Naive thymus-derived CD4-positive, alpha-beta T cell (primary cell): ENCODE measurements at regions not wholly inside any gene's neighbourhood (a gene's known extent, or its start where the extent isn't known, plus 50 kb on each side); places are given as distances from the start of the nearest gene placed in this dataset.

Experiments
- ATAC-seq: fragments of 150-1000 bp; cut with Tn5 transposase; 2 replicates; pipeline ENCODE4 v1.10.0; 2021; ENCODE audit warnings: mild to moderate bottlenecking, moderate library complexity
- CTCF ChIA-PET: fragments of 350-600 bp; sonication (Branson Sonifier 250); formaldehyde crosslinking; loops from one replicate; lab custom pipeline; 2021; ENCODE audit warnings: antibody characterized with exemption; lab: Charles Lee
- POLR2A ChIA-PET: fragments of 350-600 bp; sonication (Branson Sonifier 250); formaldehyde crosslinking; loops from one replicate; lab custom pipeline; 2021; ENCODE audit warnings: antibody characterized with exemption, inconsistent platforms; lab: Charles Lee
- DNase-seq, 9 donors: peaks; one replicate each; pipeline versions ENCODE4 v3.0.0 to v3.0.0-alpha.2; 2020 to 2022; ENCODE audit warnings: mixed read lengths in 1 of 9
- H3K27ac ChIP-seq: one replicate; pipeline ENCODE4 v1.7.0; 2013; ENCODE audit warnings: mild to moderate bottlenecking, low read depth, low read length, moderate library complexity
- H3K27me3 ChIP-seq, 2 donors: one replicate each; pipeline ENCODE4 v1.7.0; 2013; ENCODE audit warnings: low read length in 2 of 2, mild to moderate bottlenecking in 2 of 2, moderate library complexity in 2 of 2; ENCODE audit not compliant: control insufficient read depth in 2 of 2, insufficient read depth in 2 of 2
- H3K36me3 ChIP-seq, 3 experiments: 1 replicate in 2 of 3; 2 replicates in 1 of 3; pipeline ENCODE4 v1.7.0; 2013; ENCODE audit warnings: low read length in 3 of 3, mild to moderate bottlenecking in 3 of 3, moderate library complexity in 1 of 3; ENCODE audit not compliant: insufficient read depth in 3 of 3, control insufficient read depth in 2 of 3
- H3K4me1 ChIP-seq, 2 donors: one replicate each; pipeline ENCODE4 v1.7.0; 2013; ENCODE audit warnings: low read length in 2 of 2, mild to moderate bottlenecking in 2 of 2, moderate library complexity in 1 of 2; ENCODE audit not compliant: control insufficient read depth in 2 of 2, insufficient read depth in 2 of 2
- H3K4me3 ChIP-seq: 2 replicates; pipeline ENCODE4 v1.7.0; 2013; ENCODE audit warnings: mild to moderate bottlenecking, low read length
- H3K9me3 ChIP-seq, 3 experiments: 1 replicate in 2 of 3; 2 replicates in 1 of 3; pipeline ENCODE4 v1.7.0; 2013; ENCODE audit warnings: low read length in 3 of 3; ENCODE audit not compliant: control insufficient read depth in 2 of 3
- H3K27ac Mint-ChIP-seq, 9 donors: one replicate each; pipeline ENCODE4 v1.8.0; 2020 to 2022; ENCODE audit warnings: mixed read lengths in 9 of 9, mild to moderate bottlenecking in 8 of 9, moderate library complexity in 5 of 9, inconsistent platforms in 2 of 9
- H3K27me3 Mint-ChIP-seq, 5 donors: one replicate each; pipeline ENCODE4 v1.8.0; 2021 to 2022; ENCODE audit warnings: mixed read lengths in 5 of 5, mild to moderate bottlenecking in 1 of 5
- H3K36me3 Mint-ChIP-seq, 5 donors: one replicate each; pipeline ENCODE4 v1.8.0; 2020 to 2022; ENCODE audit warnings: mixed read lengths in 5 of 5, mild to moderate bottlenecking in 3 of 5, inconsistent platforms in 1 of 5
- H3K4me1 Mint-ChIP-seq, 7 donors: one replicate each; pipeline ENCODE4 v1.8.0; 2020 to 2022; ENCODE audit warnings: mixed read lengths in 7 of 7, mild to moderate bottlenecking in 3 of 7, inconsistent platforms in 1 of 7
- H3K4me3 Mint-ChIP-seq, 10 donors: one replicate each; pipeline ENCODE4 v1.8.0; 2020 to 2022; ENCODE audit warnings: mild to moderate bottlenecking in 10 of 10, mixed read lengths in 10 of 10, moderate library complexity in 6 of 10, inconsistent platforms in 2 of 10
- H3K9me3 Mint-ChIP-seq, 11 donors: one replicate each; pipeline ENCODE4 v1.8.0; 2020 to 2022; ENCODE audit warnings: mixed read lengths in 11 of 11, mild to moderate bottlenecking in 4 of 11, inconsistent platforms in 1 of 11, moderate library complexity in 1 of 11
- intact Hi-C, 2 donors: fragments of 100-400 bp; cut with micrococcal nuclease; formaldehyde crosslinking; loops; one replicate each; pipeline ENCODE4 v1.15.1; 2023

GRCh38 chr6:145175470-145175869 is 559.9 kb downstream of the EPM2A start:
- H3K36me3 Mint-ChIP-seq, result no peaks in the 10 kb centered on the region
- ChIA-PET CTCF (no interaction called here), POLR2A (no interaction called here)

GRCh38 chr6:145178391-145178790 is 556.9 kb downstream of the EPM2A start:
- Mint-ChIP-seq H3K36me3 (no peaks in the 10 kb centered on the region), H3K27me3 (peaks cover 0 to 5% (median 0%) of the 10 kb centered on the region in 5 donors), H3K4me3 (no peak overlapping the region), H3K4me1 (no peaks in the 10 kb centered on the region), H3K27ac (no peak overlapping the region), H3K9me3 (peaks cover 0 to 31% (median 15%) of the 10 kb centered on the region in 11 donors)
- Histone ChIP-seq H3K9me3 (no peaks in the 10 kb centered on the region), H3K4me3 (no peak overlapping the region), H3K27ac (no peak overlapping the region), H3K4me1 (no peaks in the 10 kb centered on the region), H3K27me3 (no peaks in the 10 kb centered on the region), H3K36me3 (no peaks in the 10 kb centered on the region)
- DNase-seq (no peak), ATAC-seq (no peak)
- ChIA-PET POLR2A (no interaction called here), CTCF (no interaction called here)
- intact Hi-C loops, result no loop called here

More at GRCh38 chr6:145175470-145175869, 559.9 kb downstream of the EPM2A start:
- Mint-ChIP-seq H3K27me3 (peaks cover 0 to 17% (median 5%) of the 10 kb centered on the region in 5 donors), H3K9me3 (peaks cover 0 to 31% (median 15%) of the 10 kb centered on the region in 11 donors), H3K27ac (no peak overlapping the region), H3K4me3 (no peak overlapping the region), H3K4me1 (no peaks in the 10 kb centered on the region)
- Histone ChIP-seq H3K4me1 (no peaks in the 10 kb centered on the region), H3K36me3 (no peaks in the 10 kb centered on the region), H3K27me3 (no peaks in the 10 kb centered on the region), H3K4me3 (no peak overlapping the region), H3K27ac (no peak overlapping the region), H3K9me3 (no peaks in the 10 kb centered on the region)
- DNase-seq (no peak), ATAC-seq (no peak)
- intact Hi-C loops, result no loop called here

GRCh38 chr6:145187491-145188206 is 547.7 kb downstream of the EPM2A start:
- CTCF ChIA-PET, result no interaction called here
- H3K27me3 ChIP-seq, result no peaks in the 10 kb centered on the region

GRCh38 chr6:145189836-145190235 is 545.5 kb downstream of the EPM2A start:
- Histone ChIP-seq H3K4me1 (no peaks in the 10 kb centered on the region), H3K9me3 (no peaks in the 10 kb centered on the region), H3K4me3 (no peak overlapping the region), H3K27me3 (no peaks in the 10 kb centered on the region), H3K36me3 (no peaks in the 10 kb centered on the region), H3K27ac (no peak overlapping the region)
- Mint-ChIP-seq H3K36me3 (no peaks in the 10 kb centered on the region), H3K27me3 (peaks cover 0 to 3% (median 0%) of the 10 kb centered on the region in 5 donors), H3K27ac (no peak overlapping the region), H3K4me3 (no peak overlapping the region), H3K4me1 (no peaks in the 10 kb centered on the region), H3K9me3 (no peaks in the 10 kb centered on the region)
- DNase-seq, result no peak
- intact Hi-C loops, result no loop called here
- POLR2A ChIA-PET, result no interaction called here
- CTCF ChIA-PET, result no interaction called here
- ATAC-seq, result no peak

More at GRCh38 chr6:145187491-145188206, 547.7 kb downstream of the EPM2A start:
- Mint-ChIP-seq H3K27ac (no peak overlapping the region), H3K4me1 (no peaks in the 10 kb centered on the region), H3K9me3 (no peaks in the 10 kb centered on the region), H3K4me3 (no peak overlapping the region), H3K27me3 (peaks cover 0 to 3% (median 0%) of the 10 kb centered on the region in 5 donors), H3K36me3 (no peaks in the 10 kb centered on the region)
- Histone ChIP-seq H3K4me3 (no peak overlapping the region), H3K27ac (no peak overlapping the region), H3K36me3 (no peaks in the 10 kb centered on the region), H3K4me1 (no peaks in the 10 kb centered on the region), H3K9me3 (no peaks in the 10 kb centered on the region)
- no peak for ATAC-seq
- no peak for DNase-seq
- intact Hi-C loops, result no loop called here
- POLR2A ChIA-PET, result no interaction called here

GRCh38 chr6:145194389-145194788 is 540.9 kb downstream of the EPM2A start:
- ChIA-PET CTCF (interaction anchor here (0.6 kb wide), 1 partner anchor 146 kb away, joined by 3 read pairs; no protein-coding TSS in a partner anchor), POLR2A (no interaction called here)
- H3K4me1 ChIP-seq, result no peaks in the 10 kb centered on the region
- Mint-ChIP-seq H3K9me3 (no peaks in the 10 kb centered on the region), H3K27ac (no peak overlapping the region), H3K27me3 (peaks cover 0 to 5% (median 4%) of the 10 kb centered on the region in 5 donors), H3K4me1 (no peaks in the 10 kb centered on the region), H3K36me3 (no peaks in the 10 kb centered on the region), H3K4me3 (no peak overlapping the region)
- no peak overlapping the region for H3K27ac ChIP-seq
- intact Hi-C loops, result no loop called here
- ATAC-seq (no peak), DNase-seq (no peak)
- H3K4me3 ChIP-seq, result no peak overlapping the region
- no peaks in the 10 kb centered on the region for H3K36me3 ChIP-seq
- H3K9me3 ChIP-seq, result no peaks in the 10 kb centered on the region
- H3K27me3 ChIP-seq, result no peaks in the 10 kb centered on the region

GRCh38 chr6:145199961-145200360 is 535.4 kb downstream of the EPM2A start:
- ATAC-seq (no peak), DNase-seq (no peak)
- ChIA-PET POLR2A (no interaction called here), CTCF (no interaction called here)
- no peaks in the 10 kb centered on the region for H3K36me3 Mint-ChIP-seq
- H3K4me1 Mint-ChIP-seq, result no peaks in the 10 kb centered on the region
- Histone ChIP-seq H3K27ac (no peak overlapping the region), H3K9me3 (no peaks in the 10 kb centered on the region), H3K4me3 (no peak overlapping the region), H3K27me3 (no peaks in the 10 kb centered on the region), H3K4me1 (no peaks in the 10 kb centered on the region), H3K36me3 (no peaks in the 10 kb centered on the region)
- H3K27ac Mint-ChIP-seq, result no peak overlapping the region
- intact Hi-C loops, result loop anchor here in 1 of 2 donors (5.0 kb wide), 1 partner anchor 627 kb away; no protein-coding TSS in a partner anchor
- no peaks in the 10 kb centered on the region for H3K9me3 Mint-ChIP-seq
- H3K4me3 Mint-ChIP-seq, result no peak overlapping the region
- peaks cover 9 to 26% (median 14%) of the 10 kb centered on the region in 5 donors for H3K27me3 Mint-ChIP-seq

- Histone ChIP-seq H3K36me3 (no peaks in the 10 kb centered on the region), H3K4me3 (no peak overlapping the region), H3K9me3 (no peaks in the 10 kb centered on the region), H3K27ac (no peak overlapping the region), H3K27me3 (no peaks in the 10 kb centered on the region), H3K4me1 (no peaks in the 10 kb centered on the region)
- DNase-seq (no peak), ATAC-seq (no peak)
- no peak overlapping the region for H3K4me3 Mint-ChIP-seq
- peaks cover 10 to 28% (median 18%) of the 10 kb centered on the region in 5 donors for H3K27me3 Mint-ChIP-seq
- intact Hi-C loops, result no loop called here
- H3K27ac Mint-ChIP-seq, result no peak overlapping the region
- H3K4me1 Mint-ChIP-seq, result no peaks in the 10 kb centered on the region
- POLR2A ChIA-PET, result no interaction called here
- H3K9me3 Mint-ChIP-seq, result no peaks in the 10 kb centered on the region
- H3K36me3 Mint-ChIP-seq, result no peaks in the 10 kb centered on the region
- CTCF ChIA-PET, result no interaction called here
Observed at GRCh38 chr6:145204301-145204700, 531.0 kb downstream of the EPM2A start.
